Spleen (tissue), 11 donors: ENCODE measurements at regions not wholly inside any gene's neighbourhood (a gene's known extent, or its start where the extent isn't known, plus 50 kb on each side); places are given as distances from the start of the nearest gene placed in this dataset.

Experiments
- DNase-seq: peaks from one replicate; pipeline ENCODE4 v3.0.0-alpha.2; 2020
- H3K27ac ChIP-seq, 8 donors: fragments of 200-600 bp; sonication (generic) in 7 of 8; 1 replicate in 4 of 8; 2 replicates in 4 of 8; pipeline versions ENCODE4 v1.5.0 to v1.8.0; 2016 to 2021; ENCODE audit warnings: inconsistent platforms in 4 of 8, mild to moderate bottlenecking in 4 of 8, moderate library complexity in 1 of 8
- H3K27me3 ChIP-seq, 7 donors: fragments of 200-600 bp; sonication (generic) in 6 of 7; replicated peaks in 1 of 7; 1 replicate in 4 of 7; 2 replicates in 3 of 7; pipeline versions ENCODE4 v1.5.0 to v1.8.0; 2016 to 2021; ENCODE audit warnings: inconsistent platforms in 3 of 7, mild to moderate bottlenecking in 1 of 7
- H3K36me3 ChIP-seq, 6 donors: fragments of 200-600 bp; sonication (generic) in 5 of 6; 1 replicate in 4 of 6; 2 replicates in 2 of 6; pipeline versions ENCODE4 v1.5.0 to v1.8.0; 2016 to 2021; ENCODE audit warnings: inconsistent platforms in 2 of 6
- H3K4me1 ChIP-seq, 6 donors: fragments of 200-600 bp; sonication (generic) in 5 of 6; 1 replicate in 3 of 6; 2 replicates in 3 of 6; pipeline versions ENCODE4 v1.5.0 to v1.8.0; 2016 to 2021; ENCODE audit warnings: inconsistent platforms in 3 of 6
- H3K4me3 ChIP-seq, 8 donors: fragments of 200-600 bp; sonication (generic) in 7 of 8; 1 replicate in 4 of 8; 2 replicates in 4 of 8; pipeline versions ENCODE4 v1.5.0 to v1.8.0; 2016 to 2021; ENCODE audit warnings: inconsistent platforms in 4 of 8, mild to moderate bottlenecking in 4 of 8, moderate library complexity in 2 of 8
- H3K9me3 ChIP-seq, 8 donors: fragments of 200-600 bp; sonication (generic) in 7 of 8; 1 replicate in 4 of 8; 2 replicates in 4 of 8; pipeline versions ENCODE4 v1.5.0 to v1.8.0; 2016 to 2021; ENCODE audit warnings: inconsistent platforms in 4 of 8
- CTCF ChIP-seq, 11 experiments: fragments of 200-600 bp in 7 of 11; fragments of 450-650 bp in 4 of 11; sonication (generic) in 4 of 11; IDR thresholded peaks in 8 of 11; conservative IDR thresholded peaks in 3 of 11; 1 replicate in 7 of 11; 2 replicates in 4 of 11; pipeline versions ENCODE4 v1.4.0 to v1.8.0; 2016 to 2021; ENCODE audit warnings: antibody characterized with exemption in 11 of 11, inconsistent platforms in 4 of 11, mild to moderate bottlenecking in 1 of 11
- POLR2A ChIP-seq, 3 donors: fragments of 450-650 bp; IDR thresholded peaks; one replicate each; pipeline ENCODE4 v1.5.1; 2017; ENCODE audit warnings: antibody characterized with exemption in 3 of 3, mild to moderate bottlenecking in 1 of 3
- POLR2AphosphoS5 ChIP-seq, 3 donors: sonication (generic); formaldehyde crosslinking; IDR thresholded peaks; one replicate each; pipeline ENCODE4 v1.5.1; 2017; ENCODE audit warnings: antibody characterized with exemption in 3 of 3
- WGBS, 5 donors: extraction: QIAGEN DNeasy Blood & Tissue Kit in 3 of 5; methylation state at CpG; one replicate each; pipeline versions ENCODE4 v1.1.5 to v1.1.7; 2013 to 2018; 5-methylcytosine and 5-hydroxymethylcytosine counted together
- intact Hi-C: fragments of 100-400 bp; cut with DNase I; formaldehyde crosslinking; loops from one replicate; pipeline ENCODE4 v1.15.0; 2023; ENCODE audit warnings: low total_unique reads
- donor health status: healthy with polysubstance abuse.
- donor health status: DM: no; HTN: no; CAD: no; lungs with moderate emphysema.
- donor health status: DM: no; HTN: no; CAD: no.
- donor health status: Bipolar disorder and iron deficiency.
- donor health status: healthy.
- donor health status: DM: no; HTN: no; CAD: no.
- donor health status: DM: yes; HTN: yes; CAD: no.

- TF ChIP-seq POLR2AphosphoS5 (IDR thresholded peaks at IDR 0.05) = no peak
- TF ChIP-seq POLR2A (IDR thresholded peaks at IDR 0.05) = no peak
- no peak for TF ChIP-seq CTCF (IDR thresholded peaks at IDR 0.05 in 8 of 11, conservative IDR thresholded peaks at IDR 0.05 in 3 of 11)
- Histone ChIP-seq H3K36me3 (no peaks in the 10 kb centered on the region), H3K4me3 (no peak overlapping the region), H3K9me3 (no peaks in the 10 kb centered on the region), H3K27ac (no peak overlapping the region), H3K27me3 (no peaks in the 10 kb centered on the region), H3K4me1 (no peaks in the 10 kb centered on the region)
- WGBS, 5 donors = 67 to 81% (median 75%) methylated on average over 2 of the region's 2 CpGs
- no peak for DNase-seq
- intact Hi-C loops = no loop called here
Measured at GRCh38 chr12:19988001-19988400, 380.3 kb upstream of the PDE3A start.

- DNase-seq = no peak
- H3K9me3 ChIP-seq = no peaks in the 10 kb centered on the region
- 47 to 67% (median 63%) methylated on average over 3 of the region's 3 CpGs for WGBS, 5 donors
- no peak overlapping the region for H3K4me3 ChIP-seq
- intact Hi-C loops = no loop called here
- H3K27me3 ChIP-seq = no peaks in the 10 kb centered on the region
- no peaks in the 10 kb centered on the region for H3K4me1 ChIP-seq
- no peaks in the 10 kb centered on the region for H3K36me3 ChIP-seq
- no peak overlapping the region for H3K27ac ChIP-seq
- TF ChIP-seq POLR2AphosphoS5 (IDR thresholded peaks at IDR 0.05) = no peak
- TF ChIP-seq CTCF (IDR thresholded peaks at IDR 0.05 in 8 of 11, conservative IDR thresholded peaks at IDR 0.05 in 3 of 11) = no peak
- TF ChIP-seq POLR2A (IDR thresholded peaks at IDR 0.05) = no peak
Measured at GRCh38 chr12:19988459-19988873, 379.9 kb upstream of the PDE3A start.

GRCh38 chr12:19988948-19989347 is 379.4 kb upstream of the PDE3A start:
- intact Hi-C loops = no loop called here
- WGBS, 5 donors = 78 to 86% (median 82%) methylated on average over 1 of the region's 1 CpG
- Histone ChIP-seq H3K4me3 (no peak overlapping the region), H3K4me1 (no peaks in the 10 kb centered on the region), H3K36me3 (no peaks in the 10 kb centered on the region), H3K27me3 (no peaks in the 10 kb centered on the region), H3K27ac (no peak overlapping the region), H3K9me3 (no peaks in the 10 kb centered on the region)
- no peak for TF ChIP-seq POLR2AphosphoS5 (IDR thresholded peaks at IDR 0.05)
- TF ChIP-seq POLR2A (IDR thresholded peaks at IDR 0.05) = no peak
- no peak for TF ChIP-seq CTCF (IDR thresholded peaks at IDR 0.05 in 8 of 11, conservative IDR thresholded peaks at IDR 0.05 in 3 of 11)
- no peak for DNase-seq

- Histone ChIP-seq H3K4me3 (no peak overlapping the region), H3K36me3 (no peaks in the 10 kb centered on the region), H3K4me1 (no peaks in the 10 kb centered on the region), H3K27ac (no peak overlapping the region), H3K27me3 (no peaks in the 10 kb centered on the region), H3K9me3 (no peaks in the 10 kb centered on the region)
- intact Hi-C loops = no loop called here
- no peak for DNase-seq
- no peak for TF ChIP-seq POLR2AphosphoS5 (IDR thresholded peaks at IDR 0.05)
- TF ChIP-seq CTCF (IDR thresholded peaks at IDR 0.05 in 8 of 11, conservative IDR thresholded peaks at IDR 0.05 in 3 of 11) = no peak
- no peak for TF ChIP-seq POLR2A (IDR thresholded peaks at IDR 0.05)
- WGBS, 5 donors = 77 to 93% (median 83%) methylated on average over 3 of the region's 3 CpGs
Measured at GRCh38 chr12:19991146-19991545, 377.2 kb upstream of the PDE3A start.
